DMS 273 (cell line): ENCODE measurements at regions not wholly inside any gene's neighbourhood (a gene's known extent, or its start where the extent isn't known, plus 50 kb on each side); places are given as distances from the start of the nearest gene placed in this dataset.
"Not testable (repeated sequence)": the region's sequence is repeated elsewhere in the genome, so short reads cannot be mapped to it uniquely, and the experiment has no call there.

Experiments used
- DNase-seq: peaks from one replicate; lab custom pipeline; 2025; ENCODE audit not compliant: unreplicated experiment; lab: John Stamatoyannopoulos, UW

- no peak for DNase-seq
Observed at GRCh38 chr3:17845026-17845812, 102.8 kb upstream of the TBC1D5 start.

DNA sequence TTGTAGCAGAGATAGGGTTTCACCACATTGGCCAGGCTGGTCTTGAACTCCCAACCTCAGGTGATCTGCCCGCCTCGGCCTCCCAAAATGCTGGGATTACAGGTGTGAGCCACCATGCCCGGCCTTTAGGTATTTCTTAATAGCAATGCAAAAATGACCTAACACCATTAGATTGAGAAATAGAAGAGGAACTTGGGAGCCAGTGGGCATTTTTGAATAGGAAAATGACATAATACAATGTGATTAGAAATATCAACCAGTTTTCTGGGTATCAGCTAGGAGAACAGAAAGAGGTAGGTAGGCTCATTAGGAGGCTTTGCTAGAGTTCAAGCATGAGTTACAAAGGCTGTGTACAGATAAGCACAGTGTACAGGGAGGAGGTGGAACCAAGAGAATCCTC lies 101.8 kb upstream of the TBC1D5 start:
- DNase-seq: no peak

- DNase-seq: peak; percentile 80
Observed at GRCh38 chr3:17841190-17841828, 98.9 kb upstream of the TBC1D5 start.

GRCh38 chr3:17840651-17841050 lies 98.2 kb upstream of the TBC1D5 start:
- no peak for DNase-seq

- DNase-seq: no peak
Observed at GRCh38 chr3:17840126-17840525, 97.7 kb upstream of the TBC1D5 start.

- no peak for DNase-seq
Observed at GRCh38 chr3:17836919-17837318, 94.5 kb upstream of the TBC1D5 start.

GRCh38 chr3:17836092-17836491 lies 93.7 kb upstream of the TBC1D5 start:
- DNase-seq: no peak

DNA sequence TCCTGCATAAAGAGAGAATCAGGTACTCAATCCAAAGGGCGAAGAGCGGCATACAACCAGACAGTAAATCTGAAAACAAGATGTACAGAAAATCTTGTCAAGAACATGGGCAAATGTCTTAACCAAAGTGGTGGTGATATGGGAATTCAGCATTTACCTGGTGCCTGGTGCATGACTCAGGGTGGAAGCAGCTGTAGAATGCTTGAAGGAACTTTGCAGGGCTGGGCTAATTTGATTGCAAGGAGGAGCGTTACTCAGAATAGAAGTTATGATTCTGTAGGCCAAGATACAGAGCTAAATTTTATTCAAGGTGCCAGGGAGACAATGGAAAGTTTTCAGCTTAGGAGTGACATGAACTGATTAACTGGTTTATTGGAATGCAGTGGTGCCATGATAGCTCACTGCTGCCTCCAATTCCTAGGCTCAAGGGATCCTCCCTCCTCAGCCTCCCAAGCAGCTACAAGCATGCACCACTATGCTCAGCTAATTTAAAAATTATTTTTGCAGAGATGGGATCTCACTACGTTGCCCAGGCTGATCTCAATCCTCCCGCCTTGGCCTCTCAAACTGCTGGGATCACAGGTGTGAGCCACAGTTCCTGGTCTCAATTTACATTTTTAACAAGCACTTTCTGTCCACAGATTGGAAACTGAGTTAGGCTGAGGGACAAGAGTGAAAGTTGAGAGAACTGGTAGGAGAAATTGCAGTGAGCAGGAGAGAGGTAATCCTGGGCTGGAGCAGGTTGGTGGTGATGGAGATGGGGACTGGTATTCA lies 91.5 kb upstream of the TBC1D5 start:
- no peak for DNase-seq

DNA sequence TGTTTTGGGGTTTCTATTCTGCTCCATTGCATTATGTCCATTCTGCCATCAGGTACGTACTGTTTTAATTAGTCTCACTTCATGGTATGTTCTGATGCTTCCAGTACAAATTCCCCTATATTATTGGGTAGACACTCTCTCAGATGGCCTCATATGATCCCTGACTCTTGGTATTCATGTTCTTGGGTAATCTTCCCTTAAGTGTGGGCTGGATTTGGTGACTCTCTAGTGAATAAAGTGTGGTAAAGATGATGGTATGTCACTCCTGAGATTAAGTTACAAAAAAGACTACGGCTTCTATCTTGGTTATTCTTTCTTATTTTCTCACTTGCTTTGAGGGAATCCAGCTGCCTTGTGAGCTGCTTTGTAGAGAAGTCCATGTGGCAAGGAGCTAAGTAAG lies 89.6 kb upstream of the TBC1D5 start:
- DNase-seq: no peak

DNA sequence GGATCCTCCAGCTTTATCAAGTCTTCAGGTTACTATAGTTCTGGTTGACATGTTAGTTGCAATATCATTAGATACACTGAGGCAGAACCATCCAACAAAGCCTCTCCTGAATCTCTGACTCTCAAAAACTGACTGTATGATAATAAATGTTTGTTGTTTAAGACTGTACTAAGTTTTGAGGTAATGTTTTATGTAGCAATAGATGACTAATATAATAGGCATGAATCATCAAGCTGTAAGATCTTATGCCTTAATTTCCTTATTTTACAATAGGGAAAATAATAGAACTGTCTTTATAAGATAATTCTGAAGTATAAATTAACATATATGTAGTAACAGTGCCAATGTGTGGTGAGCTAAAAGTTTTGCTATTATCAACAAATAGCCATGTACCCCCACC lies 88.9 kb upstream of the TBC1D5 start:
- DNase-seq: no peak

GRCh38 chr3:17830788-17831187 lies 88.4 kb upstream of the TBC1D5 start:
- no peak for DNase-seq

GRCh38 chr3:17828388-17828787 lies 86.0 kb upstream of the TBC1D5 start:
- DNase-seq: no peak

- DNase-seq: no peak
Observed at GRCh38 chr3:17825298-17825697, 82.9 kb upstream of the TBC1D5 start.

DNA sequence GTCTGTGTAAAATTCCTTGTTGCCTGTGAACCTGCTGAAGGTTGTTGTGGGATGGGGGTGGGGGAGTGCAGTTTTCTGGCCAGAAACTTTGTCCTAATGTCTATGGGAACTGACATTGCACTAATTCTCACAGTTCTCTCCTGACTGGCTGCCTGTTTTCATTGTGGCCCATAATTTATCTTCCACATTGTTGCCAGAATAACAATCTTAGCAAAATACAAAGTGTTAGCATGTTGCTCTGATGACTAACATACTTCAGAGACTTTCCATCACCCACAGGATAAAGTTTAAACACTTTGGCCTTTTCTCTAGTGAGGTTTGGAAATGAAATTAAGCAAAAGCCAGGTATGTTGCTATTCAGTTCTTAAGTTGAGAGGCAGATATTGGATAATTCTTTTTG lies 81.4 kb upstream of the TBC1D5 start:
- DNase-seq: no peak

DNA sequence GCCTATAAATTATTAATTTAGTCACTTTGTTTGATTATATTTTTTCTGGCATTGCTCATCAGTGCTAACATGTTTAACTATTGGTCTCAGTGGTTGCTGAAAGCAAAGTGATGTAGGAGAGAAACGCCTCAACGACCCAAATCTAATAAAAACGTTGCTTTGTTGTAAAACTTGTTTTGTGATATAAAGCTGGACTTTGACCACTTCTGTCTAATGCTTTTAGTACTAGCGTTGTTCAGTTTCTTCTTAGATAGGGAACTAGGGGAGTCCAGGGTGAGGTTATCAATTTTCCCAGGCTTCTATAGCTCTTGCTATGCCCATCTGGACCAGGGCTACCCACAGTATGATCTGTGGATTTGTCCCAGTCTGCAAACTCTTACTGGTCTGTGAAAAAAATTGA lies 80.6 kb upstream of the TBC1D5 start:
- DNase-seq: no peak

GRCh38 chr3:17820704-17821103 lies 78.3 kb upstream of the TBC1D5 start:
- no peak for DNase-seq

- no peak for DNase-seq
Observed at GRCh38 chr3:17820275-17820674, 77.8 kb upstream of the TBC1D5 start.

- not testable (repeated sequence) for DNase-seq
Observed at GRCh38 chr3:17817973-17818372, 75.5 kb upstream of the TBC1D5 start.

DNA sequence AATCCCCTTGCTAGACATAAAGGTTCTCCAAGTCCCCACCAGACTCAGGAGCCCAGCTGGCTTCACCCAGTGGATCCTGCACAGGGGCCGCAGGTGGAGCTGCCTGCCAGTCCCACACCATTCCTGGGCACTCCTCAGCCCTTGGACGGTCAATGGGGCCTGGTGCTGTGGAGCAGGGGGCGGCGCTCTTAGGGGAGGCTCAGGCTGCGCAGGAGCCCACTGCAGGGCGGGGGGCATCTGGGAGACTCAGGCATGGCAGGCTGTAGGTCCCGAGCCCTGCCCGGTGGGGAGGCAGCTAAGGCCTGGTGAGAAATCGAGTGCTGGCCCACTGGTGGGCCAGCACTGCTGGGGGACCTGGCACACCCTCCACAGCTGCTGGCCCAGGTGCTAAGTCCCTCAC lies 75.1 kb upstream of the TBC1D5 start:
- DNase-seq: no peak

- DNase-seq: not testable (repeated sequence)
Observed at GRCh38 chr3:17816839-17817238, 74.4 kb upstream of the TBC1D5 start.

GRCh38 chr3:17812328-17812727 lies 69.9 kb upstream of the TBC1D5 start:
- not testable (repeated sequence) for DNase-seq

DNA sequence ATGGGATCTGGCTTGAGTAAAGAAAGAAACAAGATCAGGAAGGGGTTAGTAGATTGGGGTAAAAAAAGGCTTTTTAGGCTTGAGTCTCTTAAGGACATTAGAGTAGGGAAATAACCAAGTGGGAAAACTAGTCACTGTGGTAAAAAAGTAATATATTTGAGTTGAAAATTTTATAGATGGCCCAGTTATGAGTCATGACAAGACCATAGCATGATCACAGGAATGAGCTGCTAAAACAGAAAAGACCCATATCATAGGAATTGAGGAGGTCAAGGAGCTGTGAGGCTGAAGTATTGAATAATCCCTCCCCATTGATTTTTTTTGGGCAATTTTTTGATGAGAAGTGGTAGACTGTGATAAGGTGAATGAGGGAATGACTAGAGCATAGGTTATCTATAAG lies 69.2 kb upstream of the TBC1D5 start:
- no peak for DNase-seq
